Esophagus (tissue), 2 donors: ENCODE measurements at regions not wholly inside any gene's neighbourhood (a gene's known extent, or its start where the extent isn't known, plus 50 kb on each side); places are given as distances from the start of the nearest gene placed in this dataset.

Experiments used
- H3K27ac ChIP-seq, 2 donors: one replicate each; pipeline ENCODE4 v1.5.1; 2013; ENCODE audit warnings: low read depth in 2 of 2, mild to moderate bottlenecking in 2 of 2, inconsistent platforms in 1 of 2, low read length in 1 of 2, moderate library complexity in 1 of 2
- H3K27me3 ChIP-seq, 2 donors: one replicate each; pipeline ENCODE4 v1.6.1; 2013; ENCODE audit warnings: low read length in 2 of 2, control low read depth in 1 of 2, mild to moderate bottlenecking in 1 of 2; ENCODE audit not compliant: insufficient read depth in 2 of 2, control insufficient read depth in 1 of 2
- H3K36me3 ChIP-seq, 2 donors: one replicate each; pipeline ENCODE4 v1.6.1; 2013; ENCODE audit warnings: low read length in 1 of 2; ENCODE audit not compliant: control insufficient read depth in 2 of 2, insufficient read depth in 2 of 2
- H3K4me1 ChIP-seq, 2 donors: one replicate each; pipeline ENCODE4 v1.6.1; 2013; ENCODE audit warnings: low read length in 1 of 2; ENCODE audit not compliant: control insufficient read depth in 2 of 2, insufficient read depth in 2 of 2
- H3K4me3 ChIP-seq, 2 donors: one replicate each; pipeline ENCODE4 v1.5.1; 2013; ENCODE audit warnings: low read length in 2 of 2, mild to moderate bottlenecking in 2 of 2, low read depth in 1 of 2, moderate library complexity in 1 of 2
- H3K9me3 ChIP-seq, 2 donors: one replicate each; pipeline ENCODE4 v1.6.1; 2013; ENCODE audit warnings: mild to moderate bottlenecking in 2 of 2, low read depth in 1 of 2, low read length in 1 of 2, moderate library complexity in 1 of 2; ENCODE audit not compliant: control insufficient read depth in 2 of 2, insufficient read depth in 1 of 2
- WGBS, 2 donors: extraction: QIAGEN DNeasy Blood & Tissue Kit; methylation state at CpG; one replicate each; pipeline ENCODE4 v1.1.7; 2013; 5-methylcytosine and 5-hydroxymethylcytosine counted together
- donor health status: healthy with polysubstance abuse.
- donor health status: Bipolar disorder and iron deficiency.

DNA sequence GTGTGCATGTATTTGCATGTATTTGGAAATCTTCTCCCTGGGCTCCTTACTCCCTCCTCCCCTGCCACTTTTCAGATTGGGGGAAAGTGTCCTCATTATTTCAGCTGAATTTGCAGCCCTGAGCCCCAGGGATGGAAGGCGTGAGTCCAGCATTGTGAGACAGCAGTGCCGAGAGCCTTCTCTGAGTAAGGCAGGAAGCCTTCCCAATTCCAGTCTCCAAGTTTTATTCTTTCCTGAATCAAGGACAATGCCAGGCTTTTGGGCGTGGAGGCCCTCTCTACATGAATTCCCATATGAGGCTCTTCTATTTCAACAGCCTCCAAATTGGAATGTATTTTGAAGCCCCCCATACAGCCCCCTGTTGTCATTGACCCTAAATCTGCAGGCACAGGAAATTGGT, 163.5 kb downstream of the ACKR3 start:
- Histone ChIP-seq H3K36me3 (no peaks in the 10 kb centered on the region), H3K4me1 (peaks cover 0 to 7% of the 10 kb centered on the region in 2 donors), H3K27ac (no peak overlapping the region), H3K4me3 (no peak overlapping the region), H3K9me3 (peaks cover 0 to 1% of the 10 kb centered on the region in 2 donors), H3K27me3 (no peaks in the 10 kb centered on the region)
- 76 to 84% methylated on average over 3 of the region's 3 CpGs for WGBS, 2 donors

- WGBS, 2 donors = 88 to 89% methylated on average over 6 of the region's 6 CpGs
- H3K4me1 ChIP-seq = peaks cover 0 to 7% of the 10 kb centered on the region in 2 donors
These were observed 166.2 kb downstream of the ACKR3 start for GRCh38 chr2:236735825-236736238.

GRCh38 chr2:236738030-236738429, 168.4 kb downstream of the ACKR3 start:
- peaks cover 0 to 1% of the 10 kb centered on the region in 2 donors for H3K9me3 ChIP-seq
- H3K4me3 ChIP-seq = no peak overlapping the region
- no peak overlapping the region for H3K27ac ChIP-seq
- no peaks in the 10 kb centered on the region for H3K27me3 ChIP-seq
- 87 to 91% methylated on average over 4 of the region's 4 CpGs for WGBS, 2 donors
- no peaks in the 10 kb centered on the region for H3K36me3 ChIP-seq
- peaks cover 2 to 3% of the 10 kb centered on the region in 2 donors for H3K4me1 ChIP-seq

More at GRCh38 chr2:236735825-236736238, 166.2 kb downstream of the ACKR3 start:
- H3K36me3 ChIP-seq = no peaks in the 10 kb centered on the region
- no peaks in the 10 kb centered on the region for H3K27me3 ChIP-seq
- peaks cover 0 to 1% of the 10 kb centered on the region in 2 donors for H3K9me3 ChIP-seq
- H3K4me3 ChIP-seq = no peak overlapping the region
- no peak overlapping the region for H3K27ac ChIP-seq

DNA sequence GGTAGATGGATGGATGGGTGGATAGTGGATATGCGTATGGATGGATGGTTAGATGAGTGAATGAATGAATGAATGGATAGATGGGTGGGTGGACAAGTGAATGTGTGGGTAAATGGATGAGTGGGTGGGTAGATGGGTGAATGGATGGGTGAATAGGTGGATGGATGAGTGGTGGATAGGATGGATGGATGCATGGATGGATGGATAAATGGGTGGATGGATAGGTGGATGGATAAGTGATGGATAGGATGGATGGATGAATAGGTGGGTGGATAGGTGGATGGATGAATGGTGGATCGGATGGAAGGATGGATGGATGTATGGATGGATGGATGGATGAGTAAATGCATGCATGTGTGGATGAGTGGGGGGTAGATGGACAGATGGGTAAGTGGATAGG, 169.3 kb downstream of the ACKR3 start:
- Histone ChIP-seq H3K4me3 (no peak overlapping the region), H3K36me3 (no peaks in the 10 kb centered on the region)

DNA sequence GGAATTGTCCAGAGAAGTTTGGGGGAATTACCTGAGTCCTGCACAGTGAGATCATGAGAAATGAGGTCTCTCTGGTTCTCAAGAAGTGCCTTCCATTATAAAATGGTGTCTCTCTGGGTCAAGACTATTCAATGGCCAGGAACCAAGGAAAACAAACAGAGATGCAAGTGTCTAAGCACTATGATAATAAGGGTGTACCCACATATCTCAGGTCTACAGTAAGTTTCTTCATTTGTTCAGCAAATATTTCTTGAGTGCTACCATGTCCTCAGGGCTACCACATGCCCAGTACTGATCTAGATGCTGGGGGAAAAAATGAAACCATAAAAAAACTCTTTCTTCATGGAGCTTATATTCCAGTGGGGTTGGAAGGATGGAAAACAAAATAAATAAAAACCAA, 170.0 kb downstream of the ACKR3 start:
- H3K9me3 ChIP-seq = peaks cover 0 to 1% of the 10 kb centered on the region in 2 donors
- H3K27me3 ChIP-seq = no peaks in the 10 kb centered on the region
- no peak overlapping the region for H3K4me3 ChIP-seq
- H3K27ac ChIP-seq = no peak overlapping the region
- no peaks in the 10 kb centered on the region for H3K36me3 ChIP-seq
- H3K4me1 ChIP-seq = peaks cover 2 to 3% of the 10 kb centered on the region in 2 donors

More for the DNA sequence above, 169.3 kb downstream of the ACKR3 start:
- peaks cover 2 to 3% of the 10 kb centered on the region in 2 donors for H3K4me1 ChIP-seq
- H3K27me3 ChIP-seq = no peaks in the 10 kb centered on the region
- H3K27ac ChIP-seq = no peak overlapping the region
- peaks cover 0 to 1% of the 10 kb centered on the region in 2 donors for H3K9me3 ChIP-seq
- 84 to 96% methylated on average over 2 of the region's 2 CpGs for WGBS, 2 donors

GRCh38 chr2:236740506-236740905, 170.9 kb downstream of the ACKR3 start:
- Histone ChIP-seq H3K36me3 (no peaks in the 10 kb centered on the region), H3K4me1 (peaks cover 2 to 3% of the 10 kb centered on the region in 2 donors), H3K27me3 (no peaks in the 10 kb centered on the region), H3K9me3 (peaks cover 0 to 1% of the 10 kb centered on the region in 2 donors), H3K4me3 (no peak overlapping the region), H3K27ac (no peak overlapping the region)
- 83 to 89% methylated on average over 7 of the region's 7 CpGs for WGBS, 2 donors

- Histone ChIP-seq H3K27ac (no peak overlapping the region), H3K9me3 (no peaks in the 10 kb centered on the region), H3K36me3 (no peaks in the 10 kb centered on the region), H3K27me3 (no peaks in the 10 kb centered on the region), H3K4me1 (peaks cover 3 to 11% of the 10 kb centered on the region in 2 donors), H3K4me3 (no peak overlapping the region)
- 77 to 83% methylated on average over 14 of the region's 14 CpGs for WGBS, 2 donors
These were observed 173.7 kb downstream of the ACKR3 start for GRCh38 chr2:236743039-236743920.

GRCh38 chr2:236743921-236744280, 174.3 kb downstream of the ACKR3 start:
- no peaks in the 10 kb centered on the region for H3K27me3 ChIP-seq
- no peak overlapping the region for H3K27ac ChIP-seq
- peaks cover 3 to 14% of the 10 kb centered on the region in 2 donors for H3K4me1 ChIP-seq
- WGBS, 2 donors = 42 to 64% methylated on average over 1 of the region's 1 CpG
- no peaks in the 10 kb centered on the region for H3K36me3 ChIP-seq
- no peaks in the 10 kb centered on the region for H3K9me3 ChIP-seq
- no peak overlapping the region for H3K4me3 ChIP-seq

GRCh38 chr2:236744281-236744705, 174.7 kb downstream of the ACKR3 start:
- Histone ChIP-seq H3K4me1 (peaks cover 3 to 15% of the 10 kb centered on the region in 2 donors), H3K4me3 (no peak overlapping the region), H3K27ac (no peak overlapping the region), H3K36me3 (no peaks in the 10 kb centered on the region), H3K9me3 (no peaks in the 10 kb centered on the region), H3K27me3 (no peaks in the 10 kb centered on the region)
- WGBS, 2 donors = 72 to 76% methylated on average over 6 of the region's 6 CpGs

DNA sequence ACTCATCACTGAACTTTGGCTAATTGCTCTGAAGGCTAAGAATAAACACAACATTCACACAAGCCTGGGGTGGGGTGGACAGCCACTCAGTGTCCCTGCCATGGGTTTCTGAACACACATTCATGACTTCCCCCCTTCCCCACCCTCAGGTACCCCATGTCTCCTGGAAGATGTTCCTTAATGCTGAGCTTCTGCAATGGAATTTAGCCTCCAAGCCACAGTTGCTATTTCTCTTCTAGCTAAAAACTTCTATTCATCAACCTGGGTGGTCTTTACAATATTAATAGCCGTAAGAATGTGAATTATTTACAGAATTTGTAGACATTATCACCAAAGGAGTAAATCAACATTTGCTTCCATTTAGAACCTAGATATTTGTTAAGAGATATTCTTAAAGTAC, 175.1 kb downstream of the ACKR3 start:
- Histone ChIP-seq H3K4me3 (no peak overlapping the region), H3K9me3 (no peaks in the 10 kb centered on the region), H3K36me3 (no peaks in the 10 kb centered on the region), H3K27me3 (no peaks in the 10 kb centered on the region), H3K4me1 (peaks cover 3 to 19% of the 10 kb centered on the region in 2 donors), H3K27ac (no peak overlapping the region)
- 76 to 88% methylated on average over 1 of the region's 1 CpG for WGBS, 2 donors
